CD14-positive monocyte (primary cell): ENCODE measurements at regions not wholly inside any gene's neighbourhood (a gene's known extent, or its start where the extent isn't known, plus 50 kb on each side); places are given as distances from the start of the nearest gene placed in this dataset.

Experiments
- DNase-seq, 3 donors: peaks; one replicate each; pipeline ENCODE4 v3.0.0-alpha.2; 2011 to 2022
- H2AFZ ChIP-seq: 2 replicates; pipeline ENCODE4 v1.6.0; 2012; ENCODE audit warnings: mild to moderate bottlenecking, low read depth, low read length, inconsistent platforms; ENCODE audit not compliant: insufficient read depth, poor library complexity, severe bottlenecking
- H3K27ac ChIP-seq, 2 donors: 1 replicate in 1 of 2; 2 replicates in 1 of 2; pipeline ENCODE4 v1.5.1; 2012 to 2013; ENCODE audit warnings: low read length in 2 of 2, control low read depth in 1 of 2, inconsistent platforms in 1 of 2, low read depth in 1 of 2, mild to moderate bottlenecking in 1 of 2
- H3K27me3 ChIP-seq, 2 donors: one replicate each; pipeline versions ENCODE4 v1.6.0 to v1.6.1; 2011 to 2013; ENCODE audit warnings: low read length in 2 of 2; ENCODE audit not compliant: control insufficient read depth in 2 of 2, insufficient read depth in 2 of 2
- H3K36me3 ChIP-seq, 2 donors: replicated peaks in 1 of 2; 1 replicate in 1 of 2; 2 replicates in 1 of 2; pipeline versions ENCODE4 v1.5.1 to v1.6.1; 2012 to 2013; ENCODE audit warnings: low read length in 2 of 2, control low read depth in 1 of 2, inconsistent platforms in 1 of 2, mild to moderate bottlenecking in 1 of 2; ENCODE audit not compliant: insufficient read depth in 2 of 2, control insufficient read depth in 1 of 2
- H3K4me1 ChIP-seq, 2 donors: 1 replicate in 1 of 2; 2 replicates in 1 of 2; pipeline versions ENCODE4 v1.5.1 to v1.6.1; 2012 to 2013; ENCODE audit warnings: low read length in 2 of 2, control low read depth in 1 of 2, inconsistent platforms in 1 of 2, mild to moderate bottlenecking in 1 of 2, moderate library complexity in 1 of 2; ENCODE audit not compliant: insufficient read depth in 2 of 2, control insufficient read depth in 1 of 2
- H3K4me2 ChIP-seq: replicated peaks from 2 replicates; pipeline ENCODE3; 2012; ENCODE audit warnings: low read length, moderate library complexity, mild to moderate bottlenecking; ENCODE audit not compliant: poor library complexity, severe bottlenecking; ENCODE audit errors: extremely low read depth
- H3K4me3 ChIP-seq, 3 experiments: fragments of 200-600 bp in 1 of 3; sonication (generic) in 1 of 3; replicated peaks in 1 of 3; 1 replicate in 2 of 3; 2 replicates in 1 of 3; pipeline ENCODE4 v1.5.1; 2011 to 2013; ENCODE audit warnings: low read length in 3 of 3, mild to moderate bottlenecking in 3 of 3, control low read depth in 2 of 3, low read depth in 2 of 3, inconsistent platforms in 1 of 3, moderate library complexity in 1 of 3
- H3K79me2 ChIP-seq: 2 replicates; pipeline ENCODE4 v1.6.0; 2012; ENCODE audit warnings: mild to moderate bottlenecking, control low read depth, inconsistent platforms, low read length, moderate library complexity; ENCODE audit not compliant: insufficient read depth
- H3K9ac ChIP-seq: 2 replicates; pipeline ENCODE4 v1.6.0; 2017; ENCODE audit warnings: low read length, mild to moderate bottlenecking; ENCODE audit not compliant: insufficient read depth, poor library complexity, severe bottlenecking
- H3K9me3 ChIP-seq, 2 donors: replicated peaks in 1 of 2; 1 replicate in 1 of 2; 2 replicates in 1 of 2; pipeline versions ENCODE4 v1.5.1 to v1.6.1; 2012 to 2013; ENCODE audit warnings: low read length in 2 of 2, control low read depth in 1 of 2; ENCODE audit not compliant: control insufficient read depth in 1 of 2, insufficient read depth in 1 of 2
- H4K20me1 ChIP-seq: 2 replicates; pipeline ENCODE4 v1.6.0; 2012; ENCODE audit warnings: mild to moderate bottlenecking, low read length, control low read depth, moderate library complexity; ENCODE audit not compliant: insufficient read depth
- H3K27ac Mint-ChIP-seq, 7 donors: one replicate each; pipeline ENCODE4 v1.8.0; 2020; ENCODE audit warnings: mild to moderate bottlenecking in 7 of 7, mixed read lengths in 7 of 7, moderate library complexity in 6 of 7, inconsistent platforms in 2 of 7
- H3K27me3 Mint-ChIP-seq, 3 donors: one replicate each; pipeline ENCODE4 v1.8.0; 2021 to 2022; ENCODE audit warnings: low read depth in 3 of 3, mild to moderate bottlenecking in 3 of 3, mixed read lengths in 3 of 3, moderate library complexity in 3 of 3, inconsistent platforms in 1 of 3
- H3K36me3 Mint-ChIP-seq, 2 donors: one replicate each; pipeline ENCODE4 v1.8.0; 2020; ENCODE audit warnings: mixed read lengths in 2 of 2, inconsistent platforms in 1 of 2, mild to moderate bottlenecking in 1 of 2
- H3K4me1 Mint-ChIP-seq: one replicate; pipeline ENCODE4 v1.8.0; 2020; ENCODE audit warnings: mild to moderate bottlenecking, mixed read lengths
- H3K4me3 Mint-ChIP-seq, 2 donors: one replicate each; pipeline ENCODE4 v1.8.0; 2020; ENCODE audit warnings: mild to moderate bottlenecking in 2 of 2, mixed read lengths in 2 of 2, moderate library complexity in 1 of 2
- H3K9me3 Mint-ChIP-seq, 7 donors: one replicate each; pipeline ENCODE4 v1.8.0; 2020 to 2022; ENCODE audit warnings: mixed read lengths in 7 of 7, mild to moderate bottlenecking in 6 of 7, moderate library complexity in 6 of 7, inconsistent platforms in 2 of 7
- WGBS: methylation state at CpG from one replicate; pipeline ENCODE4 v1.1.5; 2013; ENCODE audit warnings: missing lambda C conversion rate; ENCODE audit not compliant: insufficient coverage; 5-methylcytosine and 5-hydroxymethylcytosine counted together
- intact Hi-C, 2 donors: fragments of 100-400 bp; cut with micrococcal nuclease; formaldehyde crosslinking; loops; one replicate each; pipeline versions ENCODE4 v1.15.0 to v1.15.1; 2023
- TF ChIP-seq, protein P1 (sequence below): fragments of 200-600 bp; IDR thresholded peaks from one replicate; pipeline ENCODE4 v1.8.0; 2022; ENCODE audit warnings: antibody characterized with exemption, mild to moderate bottlenecking

DNA sequence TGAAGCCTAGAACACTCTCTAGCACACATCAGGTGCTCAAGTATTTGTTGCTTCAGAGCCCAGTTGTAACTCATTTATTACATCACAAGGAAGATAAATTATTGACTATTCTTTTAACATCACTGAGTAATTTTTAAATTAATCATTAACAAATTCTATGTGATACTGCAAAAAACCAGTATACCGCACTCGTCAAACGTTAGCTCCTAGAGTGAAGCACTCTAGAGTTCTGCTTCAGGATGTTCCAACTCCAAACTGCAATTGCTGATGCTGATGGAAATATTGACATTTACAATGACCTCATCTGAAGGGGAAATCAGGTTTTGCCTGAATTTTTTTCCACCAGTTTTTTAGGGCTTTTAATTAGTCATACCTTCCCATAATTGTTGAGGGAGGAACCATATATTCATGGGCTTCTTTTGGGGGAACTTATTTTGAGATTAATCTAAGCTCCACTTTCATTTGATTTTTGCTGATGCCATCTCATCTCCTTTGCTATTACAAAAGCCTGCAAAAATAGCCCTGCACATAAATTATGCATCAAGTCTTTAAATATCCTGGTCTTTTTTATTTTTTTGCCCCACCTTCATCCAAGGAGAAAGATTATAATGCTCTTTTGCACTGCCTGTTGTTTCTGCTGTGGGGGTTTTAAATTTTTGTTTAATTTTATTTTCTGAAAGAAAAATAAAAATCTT lies 123.0 kb upstream of the STAC start:
- Mint-ChIP-seq H3K4me1 (no peaks in the 10 kb centered on the region), H3K9me3 (peaks cover 2 to 13% (median 7%) of the 10 kb centered on the region in 7 donors), H3K27me3 (no peaks in the 10 kb centered on the region), H3K27ac (no peak overlapping the region), H3K4me3 (no peak overlapping the region), H3K36me3 (no peaks in the 10 kb centered on the region)
- H3K9ac ChIP-seq, result no peak overlapping the region
- H3K36me3 ChIP-seq, result no peaks in the 10 kb centered on the region
- H4K20me1 ChIP-seq, result no peaks in the 10 kb centered on the region
- no peak overlapping the region for H3K4me3 ChIP-seq
- 91% methylated on average over 3 of the region's 3 CpGs for WGBS
- no peak overlapping the region for H3K4me2 ChIP-seq
- H2AFZ ChIP-seq, result no peak overlapping the region
- intact Hi-C loops, result no loop called here
- TF ChIP-seq, protein P1, sequence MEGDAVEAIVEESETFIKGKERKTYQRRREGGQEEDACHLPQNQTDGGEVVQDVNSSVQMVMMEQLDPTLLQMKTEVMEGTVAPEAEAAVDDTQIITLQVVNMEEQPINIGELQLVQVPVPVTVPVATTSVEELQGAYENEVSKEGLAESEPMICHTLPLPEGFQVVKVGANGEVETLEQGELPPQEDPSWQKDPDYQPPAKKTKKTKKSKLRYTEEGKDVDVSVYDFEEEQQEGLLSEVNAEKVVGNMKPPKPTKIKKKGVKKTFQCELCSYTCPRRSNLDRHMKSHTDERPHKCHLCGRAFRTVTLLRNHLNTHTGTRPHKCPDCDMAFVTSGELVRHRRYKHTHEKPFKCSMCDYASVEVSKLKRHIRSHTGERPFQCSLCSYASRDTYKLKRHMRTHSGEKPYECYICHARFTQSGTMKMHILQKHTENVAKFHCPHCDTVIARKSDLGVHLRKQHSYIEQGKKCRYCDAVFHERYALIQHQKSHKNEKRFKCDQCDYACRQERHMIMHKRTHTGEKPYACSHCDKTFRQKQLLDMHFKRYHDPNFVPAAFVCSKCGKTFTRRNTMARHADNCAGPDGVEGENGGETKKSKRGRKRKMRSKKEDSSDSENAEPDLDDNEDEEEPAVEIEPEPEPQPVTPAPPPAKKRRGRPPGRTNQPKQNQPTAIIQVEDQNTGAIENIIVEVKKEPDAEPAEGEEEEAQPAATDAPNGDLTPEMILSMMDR, result no peak
- DNase-seq, result no peak
- H3K79me2 ChIP-seq, result no peaks in the 10 kb centered on the region
- H3K4me1 ChIP-seq, result no peaks in the 10 kb centered on the region
- no peak overlapping the region for H3K27ac ChIP-seq
- H3K9me3 ChIP-seq, result peaks cover 0 to 4% of the 10 kb centered on the region in 2 donors
- no peaks in the 10 kb centered on the region for H3K27me3 ChIP-seq

DNA sequence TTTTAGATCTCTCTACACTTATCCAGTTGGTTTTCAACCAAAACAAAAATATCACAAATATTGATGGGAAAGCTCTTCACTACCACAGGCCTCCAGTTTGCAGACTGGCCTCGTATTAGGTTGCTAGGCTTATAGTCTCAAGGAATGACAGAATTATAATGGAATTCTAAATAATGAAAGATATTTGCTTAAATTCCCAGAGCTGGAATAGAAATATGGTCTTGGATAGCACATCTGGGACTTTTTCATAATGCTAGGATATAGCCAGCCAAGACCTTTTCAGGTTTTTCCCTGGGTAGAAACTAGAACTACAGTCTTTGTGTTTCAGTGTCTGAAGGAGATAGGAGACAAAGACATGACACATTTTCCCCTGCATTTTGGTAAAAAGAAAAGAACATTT lies 121.9 kb upstream of the STAC start:
- no peak overlapping the region for H3K27ac ChIP-seq
- intact Hi-C loops, result no loop called here
- no CpG with 5 or more reads among the region's 1 CpG for WGBS
- H3K27ac Mint-ChIP-seq, result no peak overlapping the region
- H4K20me1 ChIP-seq, result no peaks in the 10 kb centered on the region
- peaks cover 0 to 9% (median 2%) of the 10 kb centered on the region in 7 donors for H3K9me3 Mint-ChIP-seq
- no peaks in the 10 kb centered on the region for H3K9me3 ChIP-seq
- no peak overlapping the region for H3K9ac ChIP-seq
- no peak overlapping the region for H3K4me3 Mint-ChIP-seq
- H2AFZ ChIP-seq, result no peak overlapping the region
- H3K4me1 Mint-ChIP-seq, result no peaks in the 10 kb centered on the region
- no peak overlapping the region for H3K4me2 ChIP-seq
- TF ChIP-seq, protein P1, result no peak
- H3K27me3 ChIP-seq, result no peaks in the 10 kb centered on the region
- H3K79me2 ChIP-seq, result no peaks in the 10 kb centered on the region
- H3K36me3 ChIP-seq, result no peaks in the 10 kb centered on the region
- no peak overlapping the region for H3K4me3 ChIP-seq
- no peaks in the 10 kb centered on the region for H3K4me1 ChIP-seq
- no peak for DNase-seq
- no peaks in the 10 kb centered on the region for H3K36me3 Mint-ChIP-seq
- no peaks in the 10 kb centered on the region for H3K27me3 Mint-ChIP-seq
